HepG2 (cell line): ENCODE measurements at regions not wholly inside any gene's neighbourhood (a gene's known extent, or its start where the extent isn't known, plus 50 kb on each side); places are given as distances from the start of the nearest gene placed in this dataset.

Experiments
- ATAC-seq: fragments of 200-7000 bp; cut with Tn5 transposase; 3 replicates; pipeline ENCODE4 v1.9.1; 2020; ENCODE audit warnings: mild to moderate bottlenecking, moderate library complexity
- BruUV-seq: library from RNA; stranded (reverse); fragments of 400-500 nt; replicated peaks from 2 replicates; lab custom pipeline; 2021; lab: Mats Ljungman, UMichigan
- CTCF ChIA-PET: fragments of 300-600 bp; formaldehyde crosslinking; extraction: SDS; loops from one replicate; lab custom pipeline; 2021; ENCODE audit warnings: low total read pairs, inconsistent platforms, low intra/inter-chr PET ratio; lab: Yijun Ruan, JAX
- POLR2A ChIA-PET: fragments of 350-600 bp; sonication (Branson Sonifier 250); formaldehyde crosslinking; loops from one replicate; lab custom pipeline; 2020; ENCODE audit warnings: antibody characterized with exemption, inconsistent platforms; lab: Yijun Ruan, JAX
- DNase-seq: peaks from one replicate; pipeline ENCODE4 v3.0.0-alpha.2; 2015; ENCODE audit warnings: low spot score
- FAIRE-seq: peaks from 3 replicates; lab custom pipeline; 2011; peaks lifted over from hg19 to GRCh38; lab: Jason Lieb, UNC
- H2AFZ ChIP-seq: one replicate; pipeline ENCODE4 v1.6.1; 2011; ENCODE audit warnings: low read length, inconsistent platforms
- H3K27ac ChIP-seq: fragments of 300-600 bp; 3 replicates; pipeline ENCODE4 v1.8.0; 2011; ENCODE audit warnings: mixed run types, mild to moderate bottlenecking, mixed read lengths, low read length, inconsistent platforms; ENCODE audit not compliant: insufficient read depth; ENCODE audit errors: extremely low read length
- H3K27me3 ChIP-seq, 2 experiments: fragments of 200-600 bp in 1 of 2; 2 replicates in 1 of 2; 3 replicates in 1 of 2; pipeline versions ENCODE4 v1.6.0 to v1.8.0; 2011; ENCODE audit warnings: low read length in 2 of 2, mild to moderate bottlenecking in 2 of 2, moderate library complexity in 2 of 2, inconsistent platforms in 1 of 2; ENCODE audit not compliant: insufficient read depth in 2 of 2, control insufficient read depth in 1 of 2
- H3K36me3 ChIP-seq, 2 experiments: fragments of 200-600 bp in 1 of 2; replicated peaks in 1 of 2; 2 replicates in 1 of 2; 3 replicates in 1 of 2; pipeline versions ENCODE4 v1.5.1 to v1.8.0; 2011; ENCODE audit warnings: low read length in 2 of 2, inconsistent platforms in 1 of 2; ENCODE audit not compliant: insufficient read depth in 2 of 2, control insufficient read depth in 1 of 2
- H3K4me1 ChIP-seq: 2 replicates; pipeline ENCODE4 v1.5.1; 2012; ENCODE audit warnings: low read length, inconsistent platforms; ENCODE audit not compliant: insufficient read depth
- H3K4me2 ChIP-seq: 2 replicates; pipeline ENCODE4 v1.6.0; 2011; ENCODE audit warnings: low read depth, low read length, inconsistent platforms
- H3K4me3 ChIP-seq, 3 experiments: fragments of 200-600 bp in 1 of 3; sonication (generic), shearing (Covaris generic) in 1 of 3; replicated peaks in 1 of 3; 2 replicates each; pipeline ENCODE4 v1.5.1; 2011 to 2016; ENCODE audit warnings: low read length in 3 of 3, inconsistent platforms in 2 of 3, low read depth in 2 of 3, mild to moderate bottlenecking in 2 of 3, control low read depth in 1 of 3, mixed read lengths in 1 of 3; ENCODE audit not compliant: insufficient read depth in 1 of 3
- H3K79me2 ChIP-seq: one replicate; pipeline ENCODE4 v1.6.1; 2011; ENCODE audit warnings: low read length, inconsistent platforms; ENCODE audit not compliant: insufficient read depth
- H3K9ac ChIP-seq: 2 replicates; pipeline ENCODE4 v1.6.0; 2011; ENCODE audit warnings: mild to moderate bottlenecking, low read depth, low read length, inconsistent platforms; ENCODE audit not compliant: insufficient read depth
- H3K9me3 ChIP-seq: 2 replicates; pipeline ENCODE4 v1.5.1; 2012; ENCODE audit warnings: mild to moderate bottlenecking, low read length
- H4K20me1 ChIP-seq: 2 replicates; pipeline ENCODE4 v1.6.0; 2011; ENCODE audit warnings: inconsistent platforms, mild to moderate bottlenecking, low read length, moderate library complexity; ENCODE audit not compliant: insufficient read depth
- HDAC2 ChIP-seq: sonication (generic); formaldehyde crosslinking; IDR thresholded peaks from 2 replicates; pipeline ENCODE4 v1.4.0; 2020; ENCODE audit warnings: missing genetic modification reagents
- NR2F2 ChIP-seq: IDR thresholded peaks from 2 replicates; pipeline ENCODE4 v1.6.1; 2012; ENCODE audit warnings: low read depth, inconsistent platforms, borderline replicate concordance
- RCOR2 ChIP-seq: IDR thresholded peaks from 2 replicates; pipeline ENCODE4 v1.6.1; 2016; ENCODE audit warnings: missing biosample characterization, missing genetic modification reagents
- RFXAP ChIP-seq: sonication (generic); formaldehyde crosslinking; IDR thresholded peaks from 2 replicates; pipeline ENCODE4 v1.4.0; 2020; ENCODE audit warnings: missing genetic modification reagents, borderline replicate concordance
- ZNF770 ChIP-seq: sonication (generic); formaldehyde crosslinking; IDR thresholded peaks from 2 replicates; pipeline ENCODE4 v1.5.0; 2020; ENCODE audit warnings: mild to moderate bottlenecking, missing genetic modification reagents
- WGBS: methylation state at CpG from one replicate; pipeline ENCODE4 v1.1.6; 2017; ENCODE audit warnings: low lambda C conversion rate; 5-methylcytosine and 5-hydroxymethylcytosine counted together
- in situ Hi-C: cut with HindIII; loops from 2 replicates; pipeline ENCODE4 v1.10.0; 2017; ENCODE audit warnings: low pct_unique_long_range_greater_than_20kb; ENCODE audit not compliant: extremely low pct_ligation_motif_present
- intact Hi-C: fragments of 100-400 bp; cut with micrococcal nuclease; formaldehyde crosslinking; loops from one replicate; pipeline ENCODE4 v1.10.0; 2022; ENCODE audit not compliant: unreplicated experiment
- TF ChIP-seq, protein P1 (sequence below), 2 experiments: sonication (generic) in 1 of 2; formaldehyde crosslinking in 1 of 2; IDR thresholded peaks; 2 replicates each; pipeline versions ENCODE4 v1.4.0 to v1.6.1; 2018 to 2020; ENCODE audit warnings: missing genetic modification reagents in 2 of 2, borderline replicate concordance in 1 of 2, low read depth in 1 of 2, mild to moderate bottlenecking in 1 of 2, missing biosample characterization in 1 of 2

- in situ Hi-C loops = no loop called here
- no TSS peak for BruUV-seq
- Histone ChIP-seq H3K4me1 (no peaks in the 10 kb centered on the region), H3K27ac (no peak overlapping the region), H4K20me1 (no peaks in the 10 kb centered on the region), H3K79me2 (no peaks in the 10 kb centered on the region), H3K9ac (no peak overlapping the region), H3K9me3 (peaks cover 11% of the 10 kb centered on the region; the same call in 1 of the 2 replicates), H3K27me3 (no peaks in the 10 kb centered on the region), H3K4me3 (no peak overlapping the region), H2AFZ (no peak overlapping the region), H3K36me3 (no peaks in the 10 kb centered on the region), H3K4me2 (no peak overlapping the region)
- no peak for ATAC-seq
- intact Hi-C loops = no loop called here
- FAIRE-seq = no peak
- 3% methylated on average over 1 of the region's 1 CpG for WGBS
- CTCF ChIA-PET = no interaction called here
- TF ChIP-seq RCOR2 (CRISPR knock-in tag) (no peak), ZNF770 (CRISPR knock-in tag) (no peak), HDAC2 (CRISPR knock-in tag) (no peak), RFXAP (CRISPR knock-in tag) (no peak), NR2F2 (no peak)
- TF ChIP-seq, protein P1, sequence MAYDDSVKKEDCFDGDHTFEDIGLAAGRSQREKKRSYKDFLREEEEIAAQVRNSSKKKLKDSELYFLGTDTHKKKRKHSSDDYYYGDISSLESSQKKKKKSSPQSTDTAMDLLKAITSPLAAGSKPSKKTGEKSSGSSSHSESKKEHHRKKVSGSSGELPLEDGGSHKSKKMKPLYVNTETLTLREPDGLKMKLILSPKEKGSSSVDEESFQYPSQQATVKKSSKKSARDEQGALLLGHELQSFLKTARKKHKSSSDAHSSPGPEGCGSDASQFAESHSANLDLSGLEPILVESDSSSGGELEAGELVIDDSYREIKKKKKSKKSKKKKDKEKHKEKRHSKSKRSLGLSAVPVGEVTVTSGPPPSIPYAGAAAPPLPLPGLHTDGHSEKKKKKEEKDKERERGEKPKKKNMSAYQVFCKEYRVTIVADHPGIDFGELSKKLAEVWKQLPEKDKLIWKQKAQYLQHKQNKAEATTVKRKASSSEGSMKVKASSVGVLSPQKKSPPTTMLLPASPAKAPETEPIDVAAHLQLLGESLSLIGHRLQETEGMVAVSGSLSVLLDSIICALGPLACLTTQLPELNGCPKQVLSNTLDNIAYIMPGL (CRISPR knock-in tag; IDR thresholded peaks at IDR 0.05; ENCODE audit: borderline replicate concordance in 1 of 2, low read depth in 1 of 2) = no peak
- DNase-seq = no peak
- POLR2A ChIA-PET = no interaction called here
Measured at GRCh38 chr14:83096092-83096491, 1562.4 kb upstream of the SEL1L start.
